ENCODE measurements at regions not wholly inside any gene's neighbourhood (a gene's known extent, or its start where the extent isn't known, plus 50 kb on each side); places are given as distances from the start of the nearest gene placed in this dataset.

DNA sequence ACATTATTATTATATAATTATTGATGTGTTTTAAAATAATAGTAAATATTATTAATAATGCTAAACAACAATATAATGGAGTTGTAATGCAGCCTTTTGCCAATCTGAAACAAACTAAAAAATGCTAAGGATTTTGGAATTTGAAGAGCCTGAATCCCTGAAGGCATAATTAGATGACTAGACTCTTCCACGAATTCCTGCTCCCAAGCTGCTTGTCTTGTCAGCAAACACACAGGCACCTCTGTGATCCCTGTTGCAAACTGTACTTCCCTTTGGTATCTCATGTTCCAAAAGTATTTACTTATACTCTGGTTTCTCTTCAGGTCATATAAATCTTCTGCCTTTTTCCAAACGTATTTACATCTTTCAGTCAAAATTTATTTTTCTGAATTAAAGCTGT is 1862.4 kb downstream of the OLFM4 start:
- DNase-seq (ENCODE audit: low spot score) = no peak

- DNase-seq (ENCODE audit: low spot score) = peak; percentile 1
Measured at GRCh38 chr13:54901316-54901715, 1872.7 kb downstream of the OLFM4 start.

DNA sequence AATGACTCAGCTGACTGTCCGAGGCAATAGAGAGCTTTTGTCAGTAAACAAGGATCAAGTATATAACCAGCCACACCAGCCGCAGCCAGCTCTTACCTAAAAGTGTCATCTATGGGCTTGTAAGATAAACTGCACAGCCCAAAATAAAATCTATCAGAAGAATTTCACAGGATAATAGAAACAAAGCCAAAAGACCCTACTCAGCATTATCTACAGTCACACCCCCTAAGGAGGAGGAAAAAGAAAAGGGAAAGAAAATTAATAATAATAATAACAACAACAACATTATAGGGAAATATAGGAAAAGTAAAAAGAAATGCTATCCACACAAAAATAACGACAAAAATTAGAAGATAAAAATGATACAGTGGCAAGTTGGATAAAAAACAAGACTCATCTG is 1883.8 kb downstream of the OLFM4 start:
- no peak for DNase-seq (ENCODE audit: low spot score)

DNA sequence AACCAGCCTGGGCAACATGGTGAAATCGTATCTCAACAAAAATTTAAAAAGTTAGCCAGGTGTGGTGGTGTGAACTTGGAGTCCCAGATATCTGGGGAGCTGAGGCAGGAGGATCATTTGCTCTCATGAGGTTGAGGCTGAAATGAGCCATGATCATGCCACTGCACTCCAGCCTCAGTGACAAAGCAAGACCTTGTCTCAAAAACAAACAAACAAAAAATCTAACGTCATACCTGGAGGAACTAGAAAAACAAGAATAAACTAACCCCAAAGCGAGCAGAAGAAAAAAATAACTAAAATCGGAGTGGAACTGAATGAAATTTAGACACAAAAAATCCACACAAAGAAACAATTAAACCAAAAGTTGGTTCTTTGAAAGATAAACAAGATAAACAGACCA is 1885.1 kb downstream of the OLFM4 start:
- no peak for DNase-seq (ENCODE audit: low spot score)

- DNase-seq (ENCODE audit: low spot score) = no peak
Measured at GRCh38 chr13:54927538-54927937, 1898.9 kb downstream of the OLFM4 start.

DNA sequence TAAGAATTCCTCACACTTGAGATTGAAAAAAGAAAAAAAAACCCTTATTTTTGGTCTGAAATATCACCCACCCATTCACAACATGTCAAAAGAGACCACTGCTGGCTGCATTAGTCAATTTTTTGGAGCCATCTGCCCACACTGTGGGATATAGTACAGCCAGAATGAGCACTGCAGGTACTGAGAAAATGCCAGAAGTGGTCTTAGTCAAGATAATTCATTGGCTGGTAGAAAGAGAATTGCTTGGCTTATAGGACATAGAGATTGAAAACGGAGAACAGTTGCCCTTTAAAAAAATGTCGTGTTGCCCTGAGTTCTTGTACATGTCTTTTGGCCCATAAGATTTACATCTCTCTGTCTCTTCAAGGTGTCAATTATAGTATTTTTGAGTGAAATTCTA is 1899.5 kb downstream of the OLFM4 start:
- DNase-seq (ENCODE audit: low spot score) = peak; percentile 93

GRCh38 chr13:54934121-54934520 is 1905.5 kb downstream of the OLFM4 start:
- DNase-seq (ENCODE audit: low spot score) = no peak

DNA sequence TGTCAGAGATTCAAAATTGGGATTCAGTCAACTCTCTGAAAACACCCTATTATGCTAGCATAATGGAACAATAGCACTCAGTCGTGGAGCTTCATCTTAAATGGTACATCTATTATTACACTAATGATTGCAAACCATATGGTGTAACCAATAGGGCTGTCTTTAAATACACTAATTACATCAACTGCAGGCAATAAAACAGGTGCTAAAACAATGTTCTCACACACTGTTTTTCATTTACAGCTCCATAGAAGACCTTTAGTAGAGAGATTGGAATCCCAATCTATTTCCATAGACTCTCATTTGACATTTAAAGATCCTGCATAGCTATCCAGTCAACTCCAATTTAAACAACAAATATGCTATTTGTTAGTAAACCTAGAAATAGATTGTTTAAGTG is 1917.4 kb downstream of the OLFM4 start:
- DNase-seq (ENCODE audit: low spot score) = no peak

DNA sequence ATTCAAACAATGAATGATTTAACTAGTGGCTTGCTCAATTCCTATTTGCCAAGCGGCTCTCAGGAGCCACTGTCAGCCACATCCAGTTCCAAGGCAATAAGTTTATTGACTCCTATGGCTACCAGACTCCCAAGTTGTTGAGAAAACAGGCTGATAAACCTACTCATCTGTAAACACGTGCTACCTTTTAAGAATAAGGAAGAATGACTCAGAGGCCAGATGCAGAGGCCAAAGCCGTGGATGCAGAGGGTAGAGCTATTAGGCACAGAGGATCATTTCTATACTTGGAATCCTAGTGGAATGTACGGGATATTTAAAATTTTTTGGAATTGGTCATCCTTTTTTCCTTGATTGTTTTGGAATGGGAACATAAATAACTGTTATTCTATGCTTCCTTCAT is 1921.1 kb downstream of the OLFM4 start:
- no peak for DNase-seq (ENCODE audit: low spot score)

DNA sequence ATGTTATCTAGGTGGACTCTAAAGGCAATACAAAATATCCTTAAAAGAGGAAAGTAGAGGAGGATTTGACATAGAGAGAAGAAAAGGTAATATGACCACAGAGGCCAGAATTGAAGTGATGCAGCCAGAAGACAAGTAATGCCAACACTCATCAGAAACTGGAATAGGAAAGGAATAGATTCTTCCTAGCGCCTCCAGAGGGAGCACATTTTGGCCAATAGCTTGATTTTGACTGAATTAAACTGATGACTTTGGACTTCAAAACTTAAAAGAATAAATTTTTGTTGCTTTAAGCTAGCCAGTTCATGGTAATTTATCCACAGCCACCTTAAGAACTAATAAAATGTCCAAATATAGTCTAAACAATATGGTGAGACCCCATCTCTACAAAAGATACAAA is 1921.9 kb downstream of the OLFM4 start:
- no peak for DNase-seq (ENCODE audit: low spot score)

- no peak for DNase-seq (ENCODE audit: low spot score)
Measured at GRCh38 chr13:54953786-54954185, 1925.2 kb downstream of the OLFM4 start.

DNA sequence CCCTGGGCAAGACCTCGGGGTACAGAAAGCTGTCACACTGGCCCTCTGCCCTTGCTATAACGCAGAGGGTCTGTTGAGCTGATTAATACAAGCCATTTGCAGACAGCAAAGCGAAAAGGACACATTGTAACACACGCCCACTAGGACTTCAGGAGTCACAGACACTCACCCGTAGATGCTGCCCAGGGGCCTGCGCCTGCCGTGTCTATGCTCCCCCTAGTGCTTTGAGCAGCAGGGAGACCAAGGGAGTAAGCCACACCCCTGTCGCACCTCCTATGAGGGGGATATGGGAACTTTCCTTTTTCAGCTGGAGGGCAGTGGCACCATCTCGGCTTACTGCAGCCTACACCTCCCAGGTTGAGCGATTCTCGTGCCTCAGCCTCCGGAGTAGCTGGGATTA is 1930.2 kb downstream of the OLFM4 start:
- DNase-seq (ENCODE audit: low spot score) = no peak

GRCh38 chr13:54965881-54966280 is 1937.3 kb downstream of the OLFM4 start:
- DNase-seq (ENCODE audit: low spot score) = no peak

- DNase-seq (ENCODE audit: low spot score) = no peak
Measured at GRCh38 chr13:54972838-54973237, 1944.2 kb downstream of the OLFM4 start.

DNA sequence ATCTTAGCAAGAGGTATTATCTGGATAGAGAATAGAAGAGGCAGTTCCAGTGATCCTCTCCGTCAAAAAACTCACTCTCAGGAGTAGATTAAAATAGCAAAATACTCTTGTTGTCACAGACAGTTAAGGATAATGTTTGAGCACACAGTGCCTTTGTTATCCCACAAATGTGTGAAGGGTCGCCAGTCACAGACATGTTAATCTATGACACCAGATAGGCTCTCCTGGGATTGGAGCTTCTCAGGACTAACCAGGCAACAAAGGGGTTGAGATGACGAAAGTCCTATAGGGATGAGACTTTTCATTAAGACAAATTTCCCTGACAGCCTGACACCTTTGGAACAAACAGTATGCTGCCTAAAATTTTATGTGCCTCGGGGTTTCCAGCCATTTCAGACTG is 1947.1 kb downstream of the OLFM4 start:
- DNase-seq (ENCODE audit: low spot score) = no peak

GRCh38 chr13:54980651-54981050 is 1952.0 kb downstream of the OLFM4 start:
- no peak for DNase-seq (ENCODE audit: low spot score)

DNA sequence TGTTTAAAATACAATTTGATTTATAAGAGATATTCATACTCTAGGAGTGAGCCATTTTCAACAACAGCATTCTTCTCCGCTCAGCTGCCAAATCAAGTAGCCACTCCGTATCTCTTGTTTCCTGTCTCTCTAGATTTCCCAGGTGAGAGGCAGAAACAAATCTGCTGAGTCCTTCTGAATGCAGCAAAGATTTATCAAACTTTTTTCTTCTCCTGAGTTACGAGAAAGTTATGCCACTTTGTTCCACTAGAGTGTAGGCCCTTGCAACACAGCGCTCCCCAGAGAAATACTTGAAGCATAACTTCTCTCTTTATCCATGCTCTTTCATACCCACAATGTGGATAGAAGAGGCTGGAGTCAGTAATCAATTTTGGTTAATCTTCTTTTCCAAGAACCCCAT is 1960.8 kb downstream of the OLFM4 start:
- no peak for DNase-seq (ENCODE audit: low spot score)

- DNase-seq (ENCODE audit: low spot score) = no peak
Measured at GRCh38 chr13:54999399-54999907, 1970.8 kb downstream of the OLFM4 start.

DNA sequence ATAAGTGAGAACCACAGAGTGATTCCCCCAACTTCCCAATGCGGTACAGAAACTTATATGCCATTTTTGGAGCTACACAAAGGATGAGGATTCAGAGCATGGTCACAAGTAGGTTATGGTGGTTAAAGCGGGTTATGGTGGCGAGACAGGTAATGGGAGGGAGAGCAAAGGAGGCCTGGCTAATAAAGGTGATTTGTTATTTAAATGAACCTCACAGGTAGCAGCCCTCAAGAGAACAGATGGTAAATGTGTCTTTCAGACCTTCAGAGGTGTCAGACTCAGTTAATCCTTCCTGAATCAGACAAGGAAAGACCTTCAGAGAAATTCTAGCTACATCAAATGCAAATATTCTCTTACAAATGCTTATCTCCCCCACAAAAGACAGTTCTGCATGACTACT is 1971.4 kb downstream of the OLFM4 start:
- no peak for DNase-seq (ENCODE audit: low spot score)

GRCh38 chr13:55000844-55001243 is 1972.2 kb downstream of the OLFM4 start:
- DNase-seq (ENCODE audit: low spot score) = no peak

- no peak for DNase-seq (ENCODE audit: low spot score)
Measured at GRCh38 chr13:55001881-55002280, 1973.3 kb downstream of the OLFM4 start.

GRCh38 chr13:55007681-55008080 is 1979.1 kb downstream of the OLFM4 start:
- no peak for DNase-seq (ENCODE audit: low spot score)

- DNase-seq (ENCODE audit: low spot score) = no peak
Measured at GRCh38 chr13:55013051-55013450, 1984.4 kb downstream of the OLFM4 start.

DNA sequence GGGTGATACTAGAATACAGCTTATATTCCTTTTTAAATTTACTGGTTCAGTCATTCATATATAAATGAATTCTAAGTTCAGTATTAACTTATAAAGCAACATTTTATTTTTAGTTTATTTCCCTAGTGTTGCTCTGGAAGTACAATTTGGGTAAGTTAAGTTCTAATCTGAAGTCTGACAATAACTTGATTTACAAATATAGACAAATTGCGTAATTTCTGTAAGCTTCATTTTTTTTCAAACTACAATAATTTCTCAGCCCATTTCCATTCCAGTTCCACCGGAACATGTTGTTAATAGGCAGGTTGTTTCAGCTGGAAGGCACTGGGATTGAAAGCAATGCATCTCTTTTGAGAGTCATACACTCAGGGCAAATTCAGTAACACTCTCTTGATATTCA is 2000.7 kb downstream of the OLFM4 start:
- DNase-seq (ENCODE audit: low spot score) = no peak

GRCh38 chr13:55038230-55038629 is 2009.6 kb downstream of the OLFM4 start:
- DNase-seq (ENCODE audit: low spot score) = peak; percentile 3

Measured in cerebellar cortex (tissue), 1 donor.